GM23338 (cell line): ENCODE measurements at regions not wholly inside any gene's neighbourhood (a gene's known extent, or its start where the extent isn't known, plus 50 kb on each side); places are given as distances from the start of the nearest gene placed in this dataset.

Experiments used
- CTCF ChIP-seq, 2 experiments: fragments of 200-600 bp in 1 of 2; sonication (generic) in 1 of 2; conservative IDR thresholded peaks; 2 replicates each; pipeline versions ENCODE4 v1.5.1 to v1.6.1; 2016 to 2017; ENCODE audit warnings: antibody characterized with exemption in 2 of 2, low read depth in 2 of 2, mild to moderate bottlenecking in 2 of 2, moderate library complexity in 1 of 2
- ETS1 ChIP-seq: IDR thresholded peaks from 2 replicates; pipeline ENCODE4 v1.6.1; 2016; ENCODE audit warnings: antibody characterized with exemption
- EZH2 ChIP-seq: fragments of 200-600 bp; sonication (generic); IDR thresholded peaks from one replicate; pipeline ENCODE4 v1.8.0; 2017; ENCODE audit warnings: antibody characterized with exemption, mild to moderate bottlenecking, low read depth; ENCODE audit not compliant: unreplicated experiment
- JUNB ChIP-seq: IDR thresholded peaks from one replicate; pipeline ENCODE4 v1.6.1; 2016; ENCODE audit warnings: antibody characterized with exemption; ENCODE audit not compliant: unreplicated experiment
- TF ChIP-seq, protein P1 (sequence below): IDR thresholded peaks from one replicate; pipeline ENCODE4 v1.6.1; 2018; ENCODE audit warnings: antibody characterized with exemption; ENCODE audit not compliant: unreplicated experiment

DNA sequence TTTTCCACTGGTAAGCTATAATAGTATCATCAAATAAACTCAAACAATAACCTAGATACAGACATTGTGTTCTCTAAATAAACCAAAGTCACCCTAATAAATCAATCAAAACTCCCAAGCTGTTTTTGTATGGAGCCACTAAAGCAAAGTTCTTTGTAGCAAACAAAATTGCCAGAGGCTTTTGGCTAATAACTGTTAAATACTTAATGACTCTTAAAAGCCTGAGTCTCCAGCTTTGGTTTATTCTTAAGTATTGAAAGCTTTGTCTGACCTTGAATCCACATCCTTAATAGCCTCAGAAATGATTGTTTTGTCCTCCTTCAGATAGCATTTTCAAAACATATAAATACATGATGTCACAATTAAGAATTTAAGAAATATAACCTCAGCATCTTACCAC is 725.3 kb downstream of the SI start:
- TF ChIP-seq EZH2, result no peak
- TF ChIP-seq ETS1, result no peak
- TF ChIP-seq CTCF (conservative IDR thresholded peaks at IDR 0.05; ENCODE audit: low read depth in 2 of 2), result no peak
- TF ChIP-seq, protein P1, sequence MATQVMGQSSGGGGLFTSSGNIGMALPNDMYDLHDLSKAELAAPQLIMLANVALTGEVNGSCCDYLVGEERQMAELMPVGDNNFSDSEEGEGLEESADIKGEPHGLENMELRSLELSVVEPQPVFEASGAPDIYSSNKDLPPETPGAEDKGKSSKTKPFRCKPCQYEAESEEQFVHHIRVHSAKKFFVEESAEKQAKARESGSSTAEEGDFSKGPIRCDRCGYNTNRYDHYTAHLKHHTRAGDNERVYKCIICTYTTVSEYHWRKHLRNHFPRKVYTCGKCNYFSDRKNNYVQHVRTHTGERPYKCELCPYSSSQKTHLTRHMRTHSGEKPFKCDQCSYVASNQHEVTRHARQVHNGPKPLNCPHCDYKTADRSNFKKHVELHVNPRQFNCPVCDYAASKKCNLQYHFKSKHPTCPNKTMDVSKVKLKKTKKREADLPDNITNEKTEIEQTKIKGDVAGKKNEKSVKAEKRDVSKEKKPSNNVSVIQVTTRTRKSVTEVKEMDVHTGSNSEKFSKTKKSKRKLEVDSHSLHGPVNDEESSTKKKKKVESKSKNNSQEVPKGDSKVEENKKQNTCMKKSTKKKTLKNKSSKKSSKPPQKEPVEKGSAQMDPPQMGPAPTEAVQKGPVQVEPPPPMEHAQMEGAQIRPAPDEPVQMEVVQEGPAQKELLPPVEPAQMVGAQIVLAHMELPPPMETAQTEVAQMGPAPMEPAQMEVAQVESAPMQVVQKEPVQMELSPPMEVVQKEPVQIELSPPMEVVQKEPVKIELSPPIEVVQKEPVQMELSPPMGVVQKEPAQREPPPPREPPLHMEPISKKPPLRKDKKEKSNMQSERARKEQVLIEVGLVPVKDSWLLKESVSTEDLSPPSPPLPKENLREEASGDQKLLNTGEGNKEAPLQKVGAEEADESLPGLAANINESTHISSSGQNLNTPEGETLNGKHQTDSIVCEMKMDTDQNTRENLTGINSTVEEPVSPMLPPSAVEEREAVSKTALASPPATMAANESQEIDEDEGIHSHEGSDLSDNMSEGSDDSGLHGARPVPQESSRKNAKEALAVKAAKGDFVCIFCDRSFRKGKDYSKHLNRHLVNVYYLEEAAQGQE, result no peak
- no peak for TF ChIP-seq JUNB
